Fibroblast of lung (primary cell): ENCODE measurements at regions not wholly inside any gene's neighbourhood (a gene's known extent, or its start where the extent isn't known, plus 50 kb on each side); places are given as distances from the start of the nearest gene placed in this dataset.

Experiments
- DNase-seq, 2 donors: peaks; one replicate each; pipeline versions ENCODE4 v3.0.0 to v3.0.0-alpha.2; 2010; ENCODE audit warnings: low read depth in 2 of 2
- H2AFZ ChIP-seq: 2 replicates; pipeline ENCODE4 v1.5.1; 2012; ENCODE audit warnings: low read length, control low read depth, inconsistent platforms
- H3K27ac ChIP-seq: 2 replicates; pipeline ENCODE4 v1.5.1; 2011; ENCODE audit warnings: low read length, control low read depth; ENCODE audit not compliant: insufficient read depth
- H3K27me3 ChIP-seq: 2 replicates; pipeline ENCODE4 v1.5.1; 2011; ENCODE audit warnings: mild to moderate bottlenecking, low read length; ENCODE audit not compliant: control insufficient read depth, insufficient read depth
- H3K36me3 ChIP-seq: 2 replicates; pipeline ENCODE4 v1.5.1; 2011; ENCODE audit warnings: low read length; ENCODE audit not compliant: control insufficient read depth, insufficient read depth
- H3K4me1 ChIP-seq: 2 replicates; pipeline ENCODE4 v1.5.1; 2011; ENCODE audit warnings: low read length; ENCODE audit not compliant: control insufficient read depth, insufficient read depth; ENCODE audit errors: extremely low read depth
- H3K4me2 ChIP-seq: 2 replicates; pipeline ENCODE4 v1.5.1; 2011; ENCODE audit warnings: low read length, control low read depth; ENCODE audit not compliant: insufficient read depth; ENCODE audit errors: extremely low read depth
- H3K4me3 ChIP-seq, 4 experiments: fragments of 200-600 bp in 1 of 4; sonication (generic) in 1 of 4; replicated peaks in 1 of 4; 2 replicates each; pipeline ENCODE4 v1.5.1; 2011 to 2016; ENCODE audit warnings: low read length in 4 of 4, low read depth in 3 of 4, mild to moderate bottlenecking in 3 of 4, control low read depth in 2 of 4, inconsistent platforms in 1 of 4, mixed read lengths in 1 of 4; ENCODE audit not compliant: insufficient read depth in 1 of 4; ENCODE audit errors: control extremely low read depth in 1 of 4
- H3K79me2 ChIP-seq: 2 replicates; pipeline ENCODE4 v1.5.1; 2012; ENCODE audit warnings: mild to moderate bottlenecking, low read length, inconsistent platforms; ENCODE audit not compliant: control insufficient read depth, insufficient read depth
- H3K9ac ChIP-seq: 2 replicates; pipeline ENCODE4 v1.5.1; 2011; ENCODE audit warnings: mild to moderate bottlenecking, low read length, control low read depth; ENCODE audit not compliant: insufficient read depth
- H3K9me3 ChIP-seq: 2 replicates; pipeline ENCODE4 v1.5.1; 2012; ENCODE audit warnings: low read depth, low read length; ENCODE audit not compliant: control insufficient read depth, insufficient read depth
- H4K20me1 ChIP-seq: 2 replicates; pipeline ENCODE4 v1.5.1; 2011; ENCODE audit warnings: low read length; ENCODE audit not compliant: control insufficient read depth, insufficient read depth; ENCODE audit errors: extremely low read depth
- EZH2 ChIP-seq: IDR thresholded peaks from 2 replicates; pipeline ENCODE4 v1.5.1; 2012; ENCODE audit warnings: low read length, control low read depth, mild to moderate bottlenecking; ENCODE audit errors: missing control alignments
- TF ChIP-seq, protein P1 (sequence below), 2 donors: IDR thresholded peaks in 1 of 2; conservative IDR thresholded peaks in 1 of 2; 1 replicate in 1 of 2; 2 replicates in 1 of 2; pipeline ENCODE4 v1.5.1; 2011 to 2012; ENCODE audit warnings: low read length in 2 of 2, control low read depth in 1 of 2, inconsistent platforms in 1 of 2, low read depth in 1 of 2, mild to moderate bottlenecking in 1 of 2

DNA sequence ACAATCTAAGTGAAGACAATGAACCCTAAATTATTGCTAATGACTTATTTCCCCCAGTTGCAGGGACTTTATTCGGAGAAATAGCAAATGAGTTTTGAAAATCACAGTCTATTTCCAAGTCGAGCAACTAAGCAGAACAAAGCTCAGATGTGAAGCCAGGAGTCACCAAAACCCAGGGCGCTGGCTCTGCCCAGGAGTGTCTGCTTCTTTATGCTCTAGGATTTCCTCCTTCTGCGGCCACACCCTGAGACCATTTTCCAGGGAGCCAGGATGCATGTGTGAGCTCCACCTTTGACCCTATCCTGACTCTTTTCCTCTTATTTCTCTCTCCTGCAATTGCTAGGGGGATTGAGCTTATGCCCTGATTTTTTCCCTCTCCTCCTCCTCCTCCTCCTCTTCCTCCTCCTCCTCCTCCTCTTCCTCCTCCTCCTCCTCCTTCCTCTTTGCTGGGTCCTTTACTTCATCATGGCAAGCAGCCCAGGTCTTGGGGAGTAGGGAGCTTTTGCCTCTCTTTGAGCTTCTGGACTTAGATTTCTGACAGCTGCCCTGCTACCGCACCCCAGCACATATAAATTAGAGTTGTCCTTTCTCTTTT lies 234.4 kb downstream of the ARL4A start:
- H3K27ac ChIP-seq = no peak overlapping the region
- H3K4me3 ChIP-seq = no peak overlapping the region
- H3K4me2 ChIP-seq = no peak overlapping the region
- no peaks in the 10 kb centered on the region for H3K27me3 ChIP-seq
- no peak overlapping the region for H3K9ac ChIP-seq
- no peak for TF ChIP-seq EZH2
- TF ChIP-seq, protein P1, sequence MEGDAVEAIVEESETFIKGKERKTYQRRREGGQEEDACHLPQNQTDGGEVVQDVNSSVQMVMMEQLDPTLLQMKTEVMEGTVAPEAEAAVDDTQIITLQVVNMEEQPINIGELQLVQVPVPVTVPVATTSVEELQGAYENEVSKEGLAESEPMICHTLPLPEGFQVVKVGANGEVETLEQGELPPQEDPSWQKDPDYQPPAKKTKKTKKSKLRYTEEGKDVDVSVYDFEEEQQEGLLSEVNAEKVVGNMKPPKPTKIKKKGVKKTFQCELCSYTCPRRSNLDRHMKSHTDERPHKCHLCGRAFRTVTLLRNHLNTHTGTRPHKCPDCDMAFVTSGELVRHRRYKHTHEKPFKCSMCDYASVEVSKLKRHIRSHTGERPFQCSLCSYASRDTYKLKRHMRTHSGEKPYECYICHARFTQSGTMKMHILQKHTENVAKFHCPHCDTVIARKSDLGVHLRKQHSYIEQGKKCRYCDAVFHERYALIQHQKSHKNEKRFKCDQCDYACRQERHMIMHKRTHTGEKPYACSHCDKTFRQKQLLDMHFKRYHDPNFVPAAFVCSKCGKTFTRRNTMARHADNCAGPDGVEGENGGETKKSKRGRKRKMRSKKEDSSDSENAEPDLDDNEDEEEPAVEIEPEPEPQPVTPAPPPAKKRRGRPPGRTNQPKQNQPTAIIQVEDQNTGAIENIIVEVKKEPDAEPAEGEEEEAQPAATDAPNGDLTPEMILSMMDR (conservative IDR thresholded peaks at IDR 0.05 in 1 of 2, IDR thresholded peaks at IDR 0.05 in 1 of 2; ENCODE audit: low read depth in 1 of 2, low read length in 2 of 2) = no peak
- H3K36me3 ChIP-seq = no peaks in the 10 kb centered on the region
- no peak for DNase-seq
- no peak overlapping the region for H2AFZ ChIP-seq
- H4K20me1 ChIP-seq = no peaks in the 10 kb centered on the region
- no peaks in the 10 kb centered on the region for H3K9me3 ChIP-seq
- no peaks in the 10 kb centered on the region for H3K79me2 ChIP-seq
- no peaks in the 10 kb centered on the region for H3K4me1 ChIP-seq

DNA sequence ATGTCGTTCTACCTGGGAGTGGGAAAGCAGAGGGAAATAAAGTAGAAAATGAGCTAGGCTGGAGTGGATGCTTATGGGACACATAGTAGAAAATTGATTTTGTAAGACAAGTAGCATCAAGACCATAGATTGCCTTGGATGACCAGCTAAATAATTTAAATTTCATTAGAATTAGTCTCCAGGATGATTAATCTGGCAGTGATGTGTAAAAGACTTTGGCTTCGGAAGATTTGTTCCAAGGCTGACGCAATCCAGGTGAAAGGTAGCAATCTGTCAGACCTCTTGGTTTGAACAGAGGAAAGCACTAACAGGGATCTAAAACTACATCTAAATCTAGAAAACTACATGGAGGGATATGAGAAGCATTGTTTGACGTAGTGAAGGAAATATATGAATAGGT lies 236.5 kb downstream of the ARL4A start:
- H3K27me3 ChIP-seq = no peaks in the 10 kb centered on the region
- H3K27ac ChIP-seq = no peak overlapping the region
- TF ChIP-seq EZH2 = no peak
- TF ChIP-seq, protein P1 (conservative IDR thresholded peaks at IDR 0.05 in 1 of 2, IDR thresholded peaks at IDR 0.05 in 1 of 2; ENCODE audit: low read depth in 1 of 2, low read length in 2 of 2) = no peak
- no peak overlapping the region for H3K4me3 ChIP-seq
- no peaks in the 10 kb centered on the region for H3K36me3 ChIP-seq
- no peak overlapping the region for H3K4me2 ChIP-seq
- peak; percentile 33 to 35 for DNase-seq
- H3K9me3 ChIP-seq = no peaks in the 10 kb centered on the region
- no peaks in the 10 kb centered on the region for H3K79me2 ChIP-seq
- H3K4me1 ChIP-seq = no peaks in the 10 kb centered on the region
- no peaks in the 10 kb centered on the region for H4K20me1 ChIP-seq
- H3K9ac ChIP-seq = no peak overlapping the region
- H2AFZ ChIP-seq = no peak overlapping the region

DNA sequence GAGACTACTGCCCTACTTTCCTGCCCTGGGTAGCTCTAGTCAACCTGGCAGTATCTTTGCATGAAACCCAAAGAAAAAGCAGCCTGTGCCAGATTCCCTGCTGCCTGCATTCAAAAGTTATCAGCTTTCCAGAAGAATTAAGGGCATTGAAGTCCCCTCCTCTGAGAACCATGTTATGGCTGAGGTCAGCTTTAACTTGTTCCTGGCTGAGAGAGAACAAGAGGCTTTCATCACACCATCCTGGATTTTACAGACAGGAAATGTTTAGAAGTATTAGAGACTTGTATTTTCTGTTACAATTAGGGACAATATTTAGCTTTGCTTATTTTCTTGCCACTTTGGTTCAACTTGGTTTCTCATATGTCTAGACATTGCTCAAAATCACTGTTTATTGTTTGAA lies 238.8 kb downstream of the ARL4A start:
- no peak overlapping the region for H3K4me3 ChIP-seq
- H3K9me3 ChIP-seq = no peaks in the 10 kb centered on the region
- H3K27ac ChIP-seq = no peak overlapping the region
- no peak overlapping the region for H3K4me2 ChIP-seq
- no peaks in the 10 kb centered on the region for H3K79me2 ChIP-seq
- no peaks in the 10 kb centered on the region for H3K36me3 ChIP-seq
- no peak for DNase-seq
- no peaks in the 10 kb centered on the region for H3K27me3 ChIP-seq
- H2AFZ ChIP-seq = no peak overlapping the region
- no peaks in the 10 kb centered on the region for H3K4me1 ChIP-seq
- no peaks in the 10 kb centered on the region for H4K20me1 ChIP-seq
- no peak overlapping the region for H3K9ac ChIP-seq
- TF ChIP-seq, protein P1 (conservative IDR thresholded peaks at IDR 0.05 in 1 of 2, IDR thresholded peaks at IDR 0.05 in 1 of 2; ENCODE audit: low read depth in 1 of 2, low read length in 2 of 2) = no peak
- TF ChIP-seq EZH2 = no peak
